Neuronal stem cell (in vitro differentiated cells): ENCODE measurements at regions not wholly inside any gene's neighbourhood (a gene's known extent, or its start where the extent isn't known, plus 50 kb on each side); places are given as distances from the start of the nearest gene placed in this dataset.
A peak's percentile ranks its signal among the peaks of the same experiment; 100 is the strongest.

ENCODE experiments used
- DNase-seq: peaks from one replicate; pipeline ENCODE4 v3.0.0-alpha.2; 2013; ENCODE audit warnings: low spot score
- H2AFZ ChIP-seq: one replicate; pipeline ENCODE4 v1.6.1; 2013; ENCODE audit warnings: mild to moderate bottlenecking, low read length, inconsistent platforms
- H2AK5ac ChIP-seq: 2 replicates; pipeline ENCODE4 v1.6.1; 2013; ENCODE audit warnings: low read depth, mild to moderate bottlenecking, inconsistent platforms, low read length, moderate library complexity, mixed read lengths
- H2BK120ac ChIP-seq: 2 replicates; pipeline ENCODE4 v1.6.1; 2013; ENCODE audit warnings: low read depth, mild to moderate bottlenecking, inconsistent platforms, low read length, moderate library complexity, mixed read lengths
- H2BK12ac ChIP-seq: one replicate; pipeline ENCODE4 v1.6.1; 2013; ENCODE audit warnings: low read length, inconsistent platforms
- H2BK15ac ChIP-seq: 2 replicates; pipeline ENCODE4 v1.6.1; 2013; ENCODE audit warnings: mild to moderate bottlenecking, low read length, inconsistent platforms, mixed read lengths
- H2BK5ac ChIP-seq: one replicate; pipeline ENCODE4 v1.6.1; 2013; ENCODE audit warnings: inconsistent platforms, mild to moderate bottlenecking, low read length, moderate library complexity
- H3K14ac ChIP-seq: one replicate; pipeline ENCODE4 v1.6.1; 2013; ENCODE audit warnings: low read length, inconsistent platforms
- H3K18ac ChIP-seq: 2 replicates; pipeline ENCODE4 v1.6.1; 2013; ENCODE audit warnings: low read length, inconsistent platforms
- H3K23ac ChIP-seq: 2 replicates; pipeline ENCODE4 v1.6.1; 2013; ENCODE audit warnings: low read depth, mild to moderate bottlenecking, mixed read lengths, low read length, inconsistent platforms; ENCODE audit not compliant: poor library complexity
- H3K27ac ChIP-seq: replicated peaks from 3 replicates; pipeline ENCODE4 v1.5.1; 2013; ENCODE audit warnings: low read length, inconsistent platforms
- H3K27me3 ChIP-seq, 3 experiments: 2 replicates each; pipeline ENCODE4 v1.6.1; 2013; ENCODE audit warnings: low read length in 3 of 3, mild to moderate bottlenecking in 2 of 3, inconsistent platforms in 1 of 3, low read depth in 1 of 3, mixed read lengths in 1 of 3, moderate library complexity in 1 of 3; ENCODE audit not compliant: control insufficient read depth in 3 of 3, insufficient read depth in 3 of 3
- H3K36me3 ChIP-seq, 2 donors: replicated peaks in 1 of 2; 2 replicates each; pipeline ENCODE4 v1.6.1; 2013; ENCODE audit warnings: low read length in 2 of 2; ENCODE audit not compliant: control insufficient read depth in 2 of 2, insufficient read depth in 2 of 2
- H3K4ac ChIP-seq: 2 replicates; pipeline ENCODE4 v1.6.1; 2013; ENCODE audit warnings: inconsistent platforms, mild to moderate bottlenecking, low read length, moderate library complexity
- H3K4me1 ChIP-seq, 2 donors: 1 replicate in 1 of 2; 2 replicates in 1 of 2; pipeline ENCODE4 v1.6.1; 2013; ENCODE audit warnings: low read length in 2 of 2, low read depth in 1 of 2; ENCODE audit not compliant: control insufficient read depth in 2 of 2, insufficient read depth in 1 of 2
- H3K4me2 ChIP-seq: one replicate; pipeline ENCODE4 v1.6.1; 2013; ENCODE audit warnings: mild to moderate bottlenecking, low read length, inconsistent platforms; ENCODE audit not compliant: insufficient read depth, poor library complexity, severe bottlenecking
- H3K4me3 ChIP-seq, 2 donors: 2 replicates each; pipeline ENCODE4 v1.5.1; 2013; ENCODE audit warnings: low read length in 2 of 2, mild to moderate bottlenecking in 2 of 2, inconsistent platforms in 1 of 2, moderate library complexity in 1 of 2
- H3K79me1 ChIP-seq: one replicate; pipeline ENCODE4 v1.6.1; 2013; ENCODE audit warnings: low read depth, mild to moderate bottlenecking, inconsistent platforms, low read length, moderate library complexity
- H3K9ac ChIP-seq: one replicate; pipeline ENCODE4 v1.6.1; 2013; ENCODE audit warnings: mild to moderate bottlenecking, low read depth, low read length, inconsistent platforms; ENCODE audit not compliant: poor library complexity
- H3K9me3 ChIP-seq, 2 donors: replicated peaks in 1 of 2; 2 replicates each; pipeline versions ENCODE3 to v1.6.1; 2013; ENCODE audit warnings: low read length in 2 of 2, mild to moderate bottlenecking in 2 of 2, inconsistent platforms in 1 of 2, low read depth in 1 of 2, mixed read lengths in 1 of 2, moderate library complexity in 1 of 2; ENCODE audit not compliant: control insufficient read depth in 2 of 2, insufficient read depth in 1 of 2
- H4K8ac ChIP-seq: one replicate; pipeline ENCODE4 v1.6.1; 2013; ENCODE audit warnings: low read depth, mild to moderate bottlenecking, inconsistent platforms, low read length, moderate library complexity
- H4K91ac ChIP-seq: one replicate; pipeline ENCODE4 v1.6.1; 2013; ENCODE audit warnings: low read length, low read depth, mild to moderate bottlenecking, inconsistent platforms; ENCODE audit not compliant: poor library complexity
- WGBS, 2 donors: extraction: QIAGEN DNeasy Blood & Tissue Kit; methylation state at CpG; one replicate each; pipeline ENCODE4 v1.1.7; 2013; ENCODE audit warnings: missing lambda C conversion rate in 2 of 2, mixed read lengths in 1 of 2; ENCODE audit not compliant: insufficient read length in 2 of 2, insufficient replicate concordance in 1 of 2; ENCODE audit errors: extremely low coverage in 2 of 2; 5-methylcytosine and 5-hydroxymethylcytosine counted together

DNA sequence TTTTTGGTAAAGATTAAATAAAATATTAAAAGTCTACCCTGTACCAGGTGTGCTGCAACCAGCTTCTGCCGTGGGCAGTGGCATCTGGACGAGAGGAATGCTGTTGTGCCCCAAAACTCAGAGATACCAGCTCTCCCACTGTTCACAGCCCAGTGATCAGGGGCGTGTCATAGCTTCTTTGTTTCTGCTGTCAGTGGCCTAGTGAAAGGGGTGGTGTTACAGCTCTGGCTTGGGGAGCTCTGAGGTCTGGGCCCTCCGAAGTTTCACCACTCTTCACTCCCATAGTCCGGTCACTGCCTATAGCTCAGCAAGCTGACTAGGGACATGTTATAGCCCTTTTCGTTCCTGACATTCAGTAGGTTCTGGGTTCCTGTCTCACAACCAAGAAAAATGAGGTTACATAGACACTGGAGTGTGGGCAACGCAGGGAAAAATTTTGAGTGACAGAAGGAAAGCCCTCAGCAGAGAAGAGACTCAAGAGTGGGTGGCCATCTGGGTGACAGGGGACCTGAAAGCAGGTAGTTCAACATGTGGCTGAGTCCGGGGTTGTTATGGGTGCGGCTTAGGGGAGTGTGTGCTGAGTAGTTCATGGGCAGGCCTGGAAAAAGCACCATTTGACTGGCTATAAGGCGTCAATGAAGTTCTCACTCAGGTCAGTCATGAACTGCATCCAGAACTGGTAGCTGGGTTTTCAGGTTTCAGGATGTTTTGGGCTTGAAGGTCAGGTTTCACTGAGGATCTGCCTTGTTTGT is 1184.4 kb upstream of the PABPC4L start:
- Histone ChIP-seq H3K4ac (no peak overlapping the region), H3K23ac (no peak overlapping the region), H3K27me3 (no peaks in the 10 kb centered on the region), H4K8ac (peak overlapping the region; percentile 43), H3K4me3 (no peak overlapping the region), H4K91ac (no peak overlapping the region), H3K9me3 (no peaks in the 10 kb centered on the region), H2AFZ (peak overlapping the region; percentile 51), H3K14ac (no peak overlapping the region), H2BK5ac (peak overlapping the region; percentile 70), H3K18ac (peak overlapping the region; percentile 35), H3K4me2 (no peak overlapping the region), H3K4me1 (peaks cover 0 to 4% of the 10 kb centered on the region in 2 donors), H3K9ac (no peak overlapping the region), H3K36me3 (no peaks in the 10 kb centered on the region), H3K79me1 (no peaks in the 10 kb centered on the region), H2BK12ac (no peak overlapping the region), H2BK15ac (no peak overlapping the region), H2BK120ac (no peak overlapping the region), H2AK5ac (no peak overlapping the region), H3K27ac (no peak overlapping the region)
- DNase-seq: no peak
- no CpG with 5 or more reads among the region's 10 CpGs for WGBS, 2 donors

DNA sequence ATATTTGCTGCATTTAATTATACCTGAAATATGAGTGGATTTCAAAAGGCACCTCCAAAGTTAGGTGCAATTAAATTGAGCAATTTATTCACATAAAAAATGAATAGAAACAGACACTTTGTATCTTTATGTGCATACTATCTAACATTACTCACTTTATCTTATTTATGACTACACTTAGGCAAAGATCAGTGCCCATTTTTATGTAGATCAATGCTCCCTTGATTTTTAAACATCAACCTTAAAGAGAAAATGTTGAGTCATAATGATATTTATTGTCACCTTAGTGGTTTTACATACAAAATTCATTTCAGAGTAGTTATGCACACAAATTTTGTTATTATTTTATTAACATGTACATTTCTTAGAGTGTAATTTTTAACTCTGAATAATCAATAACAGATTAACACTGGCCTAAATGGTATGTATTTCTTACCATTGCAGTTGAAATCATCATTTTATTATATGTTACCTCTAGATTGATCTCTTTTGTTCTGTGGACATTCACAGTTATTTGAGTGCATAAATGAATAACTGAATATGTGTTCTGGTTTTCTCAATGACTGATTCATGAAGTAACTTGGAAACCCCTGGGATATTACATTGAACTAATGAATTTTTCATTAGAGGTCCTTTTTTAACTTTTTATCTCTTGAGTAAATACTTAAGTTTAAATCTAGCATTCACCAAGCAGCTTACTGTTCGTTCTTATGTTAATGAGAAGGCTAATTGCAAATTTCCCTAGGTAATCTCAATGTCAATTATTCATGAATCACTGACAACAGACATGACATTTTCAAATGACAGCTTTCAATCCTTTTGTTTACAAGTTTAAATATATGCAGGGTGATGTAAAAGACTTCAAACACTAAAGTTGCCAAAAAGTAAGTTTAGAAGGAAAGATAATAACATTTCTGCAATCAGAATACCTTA is 1182.0 kb upstream of the PABPC4L start:
- Histone ChIP-seq H3K27me3 (no peaks in the 10 kb centered on the region), H2AK5ac (no peak overlapping the region), H4K8ac (no peak overlapping the region), H3K36me3 (no peaks in the 10 kb centered on the region), H3K4me2 (no peak overlapping the region), H2BK12ac (no peak overlapping the region), H3K4me1 (peaks cover 0 to 4% of the 10 kb centered on the region in 2 donors), H3K9ac (no peak overlapping the region), H2BK5ac (no peak overlapping the region), H3K9me3 (no peaks in the 10 kb centered on the region), H3K4me3 (no peak overlapping the region), H4K91ac (no peak overlapping the region), H3K23ac (no peak overlapping the region), H2BK15ac (no peak overlapping the region), H3K18ac (no peak overlapping the region), H3K27ac (no peak overlapping the region), H2BK120ac (no peak overlapping the region), H3K79me1 (no peaks in the 10 kb centered on the region), H3K4ac (no peak overlapping the region), H2AFZ (no peak overlapping the region), H3K14ac (no peak overlapping the region)
- DNase-seq: no peak
- WGBS, 2 donors: no CpG with 5 or more reads among the region's 1 CpG

DNA sequence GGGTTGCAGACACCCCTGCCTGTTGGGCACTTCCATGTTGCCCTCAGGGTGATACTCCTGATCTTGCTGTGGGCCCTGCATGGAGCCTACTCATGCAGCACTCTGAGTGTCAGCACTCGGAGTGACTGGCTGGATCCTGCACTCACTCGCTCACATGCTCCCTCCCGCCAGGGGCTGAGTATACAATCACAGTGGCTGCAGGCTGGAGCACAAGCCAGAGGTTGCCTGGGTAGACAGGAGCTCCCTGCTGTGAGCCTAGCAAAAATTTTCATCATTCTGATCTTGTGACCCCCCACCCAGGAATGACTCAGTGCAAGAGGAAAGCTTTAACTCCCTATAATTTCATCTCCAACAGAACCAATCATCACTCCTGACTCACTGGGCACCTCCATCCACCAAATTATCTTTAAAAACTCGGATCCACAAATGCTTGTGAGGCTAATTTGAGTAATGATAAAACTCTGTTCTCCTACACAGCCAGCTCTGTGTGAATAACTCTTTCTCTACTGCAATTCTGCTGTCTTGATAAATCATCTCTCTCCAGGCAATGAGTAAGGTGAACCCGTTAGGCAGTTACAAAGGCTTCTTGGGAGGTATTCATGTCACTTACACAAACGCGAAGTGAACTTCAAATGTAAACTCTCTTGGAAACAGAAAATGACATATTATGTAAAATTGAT is 1180.8 kb upstream of the PABPC4L start:
- H2BK120ac ChIP-seq: no peak overlapping the region
- H2AFZ ChIP-seq: no peak overlapping the region
- H3K36me3 ChIP-seq: no peaks in the 10 kb centered on the region
- H3K27me3 ChIP-seq: no peaks in the 10 kb centered on the region
- no peak for DNase-seq
- H2AK5ac ChIP-seq: no peak overlapping the region
- no peak overlapping the region for H2BK15ac ChIP-seq
- no peak overlapping the region for H3K4me3 ChIP-seq
- no peak overlapping the region for H4K8ac ChIP-seq
- H3K18ac ChIP-seq: no peak overlapping the region
- no peak overlapping the region for H2BK12ac ChIP-seq
- H2BK5ac ChIP-seq: no peak overlapping the region
- WGBS, 2 donors: no CpG with 5 or more reads among the region's 7 CpGs
- H3K4me1 ChIP-seq: peaks cover 0 to 4% of the 10 kb centered on the region in 2 donors
- H4K91ac ChIP-seq: no peak overlapping the region
- H3K14ac ChIP-seq: no peak overlapping the region
- no peak overlapping the region for H3K27ac ChIP-seq
- H3K4me2 ChIP-seq: no peak overlapping the region
- no peaks in the 10 kb centered on the region for H3K9me3 ChIP-seq
- H3K9ac ChIP-seq: no peak overlapping the region
- H3K23ac ChIP-seq: no peak overlapping the region
- H3K79me1 ChIP-seq: no peaks in the 10 kb centered on the region
- no peak overlapping the region for H3K4ac ChIP-seq

DNA sequence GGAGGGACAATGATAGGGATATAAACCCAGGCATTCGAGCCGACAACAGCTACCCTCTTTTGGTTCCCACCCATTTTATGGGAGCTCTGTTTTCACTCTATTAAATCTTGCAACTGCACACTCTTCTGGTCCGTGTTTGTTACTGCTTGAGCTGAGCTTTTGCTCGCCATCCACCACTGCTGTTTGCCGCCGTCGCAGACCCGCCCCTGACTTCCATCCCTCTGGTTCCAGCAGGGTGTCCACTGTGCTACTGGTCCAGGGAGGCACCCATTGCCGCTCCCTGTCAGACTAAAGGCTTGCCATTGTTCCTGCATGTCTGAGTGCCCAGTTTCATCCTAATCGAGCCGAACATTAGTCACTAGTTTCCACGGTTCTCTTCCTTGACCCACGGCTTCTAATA is 1170.5 kb upstream of the PABPC4L start:
- Histone ChIP-seq H2BK5ac (no peak overlapping the region), H4K8ac (no peak overlapping the region), H3K27ac (no peak overlapping the region), H3K79me1 (no peaks in the 10 kb centered on the region), H3K4ac (no peak overlapping the region), H3K14ac (no peak overlapping the region), H2BK15ac (no peak overlapping the region), H2AFZ (no peak overlapping the region), H3K4me1 (no peaks in the 10 kb centered on the region), H3K18ac (no peak overlapping the region), H3K23ac (no peak overlapping the region), H3K4me2 (no peak overlapping the region), H3K36me3 (no peaks in the 10 kb centered on the region), H2BK120ac (no peak overlapping the region), H3K9me3 (no peaks in the 10 kb centered on the region), H4K91ac (no peak overlapping the region), H3K27me3 (no peaks in the 10 kb centered on the region), H3K4me3 (no peak overlapping the region), H3K9ac (no peak overlapping the region), H2BK12ac (no peak overlapping the region), H2AK5ac (no peak overlapping the region)
- DNase-seq: no peak
- no CpG with 5 or more reads among the region's 13 CpGs for WGBS, 2 donors
